Fibroblast of gingiva (primary cell): ENCODE measurements at regions not wholly inside any gene's neighbourhood (a gene's known extent, or its start where the extent isn't known, plus 50 kb on each side); places are given as distances from the start of the nearest gene placed in this dataset.
"Not testable (repeated sequence)": the region's sequence is repeated elsewhere in the genome, so short reads cannot be mapped to it uniquely, and the experiment has no call there.

Source experiments
- DNase-seq: peaks from one replicate; pipeline ENCODE4 v3.0.0-alpha.2; 2011; ENCODE audit warnings: low read depth

DNA sequence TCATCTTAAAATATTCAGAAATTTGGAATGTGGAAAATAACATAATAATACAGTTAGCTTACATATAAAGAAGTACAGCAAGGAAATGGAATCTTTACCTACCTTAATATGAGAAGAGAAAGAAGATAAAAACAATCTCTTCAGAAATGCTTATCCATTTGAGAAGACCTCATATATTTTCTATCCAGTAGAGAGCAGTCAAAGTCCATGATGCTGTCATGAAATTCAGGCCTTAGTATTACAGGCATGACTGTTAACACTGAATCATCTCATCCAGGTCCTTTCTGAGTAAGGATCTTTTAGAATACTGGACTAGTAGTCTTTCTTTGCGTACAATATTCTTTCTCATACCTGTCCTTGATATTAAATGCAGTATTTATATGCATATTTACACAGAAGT, 713.4 kb downstream of the CD109 start:
- peak; percentile 67 for DNase-seq

DNA sequence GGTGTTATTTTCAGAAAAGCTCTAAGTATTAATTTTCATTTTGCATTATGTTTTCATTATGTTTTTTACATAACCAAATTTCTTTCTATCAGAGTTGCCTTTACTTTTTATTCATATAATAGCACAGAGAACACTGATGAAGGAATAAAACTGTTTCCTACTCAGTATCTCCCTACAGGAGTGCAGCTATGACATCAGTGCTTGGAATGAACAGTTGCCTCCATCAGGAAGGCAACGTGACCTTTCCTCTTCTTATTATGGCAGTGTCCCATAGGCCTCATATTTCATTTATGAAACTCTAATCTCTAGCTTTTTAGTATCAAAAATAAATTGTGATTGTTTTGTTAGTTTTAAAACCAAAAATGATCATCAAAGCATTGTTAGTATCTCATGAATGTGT, 712.8 kb downstream of the CD109 start:
- no peak for DNase-seq

DNA sequence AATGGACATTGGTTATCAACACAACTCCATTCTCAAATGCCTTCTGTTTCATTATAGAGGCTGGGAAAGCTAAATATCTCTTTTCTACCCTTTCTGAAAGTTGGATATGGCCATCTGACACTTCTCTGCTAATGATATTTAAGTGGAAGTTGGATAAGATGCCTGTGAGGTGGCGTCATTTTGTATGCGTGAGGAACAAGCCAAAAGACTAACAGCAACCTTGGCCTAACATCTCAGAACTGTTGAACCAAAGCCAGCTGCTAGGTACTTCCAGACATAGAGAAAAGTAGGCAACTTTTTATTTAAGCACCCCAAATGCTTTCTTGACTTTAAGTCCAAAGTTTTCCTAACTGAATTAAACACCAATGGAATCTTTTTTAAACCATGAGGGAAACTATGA, 708.4 kb downstream of the CD109 start:
- no peak for DNase-seq

DNA sequence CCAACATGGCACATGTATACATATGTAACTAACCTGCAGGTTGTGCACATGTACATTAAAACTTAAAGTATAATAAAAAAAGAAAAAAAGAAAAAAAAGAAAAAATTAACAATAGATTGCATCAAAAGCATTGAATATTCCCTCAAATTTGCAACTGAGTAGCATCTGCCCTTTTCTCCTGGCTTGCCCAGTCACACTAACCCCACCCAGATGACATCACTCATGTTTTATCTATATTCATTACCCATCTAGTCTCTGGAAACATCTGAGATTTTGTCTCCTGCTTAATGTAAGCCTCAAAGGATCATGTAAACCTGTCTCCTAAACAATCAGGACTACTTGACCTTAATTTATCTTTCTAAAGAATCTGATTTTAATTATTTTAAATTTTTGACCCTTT, 706.8 kb downstream of the CD109 start:
- no peak for DNase-seq

DNA sequence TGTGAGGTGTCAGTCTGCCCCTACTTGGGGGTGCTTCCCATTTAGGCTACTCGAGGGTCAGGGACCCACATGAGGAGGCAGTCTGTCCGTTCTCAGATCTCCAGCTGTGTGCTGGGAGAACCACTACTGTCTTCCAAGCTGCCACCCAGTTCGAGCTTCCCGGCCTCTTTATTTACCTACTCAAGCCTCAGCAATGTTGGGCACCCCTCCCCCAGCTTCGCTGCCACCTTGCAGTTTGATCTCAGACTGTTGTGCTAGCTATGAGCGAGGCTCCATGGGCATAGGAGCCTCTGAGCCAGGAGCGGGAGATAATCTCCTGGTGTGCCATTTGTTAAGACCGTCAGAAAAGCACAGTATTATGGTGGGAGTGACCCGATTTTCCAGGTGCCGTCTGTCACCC, 682.4 kb downstream of the CD109 start:
- DNase-seq: not testable (repeated sequence)

DNA sequence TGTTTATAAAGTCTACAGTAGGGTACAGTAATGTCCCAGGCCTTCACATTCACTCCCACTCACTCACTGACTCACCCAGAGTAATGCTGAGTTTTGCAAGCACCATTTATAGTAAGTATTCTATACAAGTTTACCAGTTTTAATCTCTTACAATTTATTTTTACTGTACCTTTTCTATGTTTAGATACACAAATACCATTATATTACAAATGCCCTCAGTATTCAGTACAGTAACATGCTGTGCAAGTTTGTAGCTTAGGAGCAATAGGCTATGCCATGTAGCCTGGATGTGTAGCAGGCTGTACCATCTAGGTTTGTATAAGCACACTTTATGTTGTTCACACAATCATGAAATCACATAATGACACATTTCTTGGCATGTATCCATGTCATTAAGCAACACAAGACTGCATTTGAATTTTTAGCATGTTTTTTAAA, 673.6 kb downstream of the CD109 start:
- peak; percentile 61 for DNase-seq

DNA sequence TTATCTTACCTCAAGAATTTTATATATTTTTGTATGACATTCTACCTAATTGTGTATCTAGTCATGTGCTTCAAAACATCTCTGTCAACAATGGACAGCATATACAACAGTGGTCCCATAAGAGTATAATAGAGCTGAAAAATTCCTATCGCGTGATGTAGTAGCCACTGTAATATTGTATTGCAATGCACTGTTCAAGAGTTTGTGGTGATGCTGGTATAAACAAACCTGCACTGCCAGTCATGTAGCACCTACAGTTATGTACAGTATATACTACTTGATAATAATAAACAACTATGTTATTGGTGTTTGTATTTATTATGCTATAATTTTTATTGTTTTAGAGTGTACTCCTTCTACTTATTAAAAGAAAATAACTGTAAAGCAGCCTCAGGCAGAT, 672.7 kb downstream of the CD109 start:
- DNase-seq: no peak

DNA sequence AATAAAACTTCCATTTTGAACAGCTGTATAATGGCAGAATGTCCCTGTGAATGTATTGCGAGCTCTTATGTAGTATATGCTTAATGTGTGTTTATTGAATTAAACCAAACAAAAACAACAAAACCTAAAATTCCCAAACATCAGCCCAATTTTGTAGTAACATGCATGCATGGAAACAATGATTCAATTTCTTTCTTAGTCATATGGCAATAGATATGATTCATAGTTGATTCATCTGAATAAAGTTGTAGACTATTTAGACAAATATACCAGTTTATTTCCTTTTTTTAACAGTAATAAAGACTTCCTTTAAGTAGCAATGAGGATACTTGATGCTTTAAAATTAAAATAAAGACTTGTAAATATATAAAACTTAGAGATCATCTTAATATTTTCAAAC, 670.6 kb downstream of the CD109 start:
- DNase-seq: peak; percentile 40

DNA sequence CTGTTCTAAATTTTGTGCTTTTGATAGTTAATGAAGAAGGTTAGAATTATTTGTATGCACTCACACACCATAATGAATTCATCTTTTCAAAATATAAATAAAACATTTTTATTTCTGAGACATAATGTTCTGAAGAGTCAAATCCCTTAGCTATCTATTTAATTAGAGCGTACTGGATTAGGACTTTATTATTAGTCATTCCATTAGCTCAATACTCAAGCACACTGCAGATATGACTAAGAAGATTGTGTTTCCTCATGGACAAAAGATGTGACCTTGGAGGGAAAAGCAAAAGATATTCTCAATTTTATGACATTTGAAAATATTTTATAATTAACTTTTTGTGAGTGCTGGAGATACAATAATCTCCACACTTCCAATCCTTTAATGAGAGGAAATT, 666.4 kb downstream of the CD109 start:
- no peak for DNase-seq

DNA sequence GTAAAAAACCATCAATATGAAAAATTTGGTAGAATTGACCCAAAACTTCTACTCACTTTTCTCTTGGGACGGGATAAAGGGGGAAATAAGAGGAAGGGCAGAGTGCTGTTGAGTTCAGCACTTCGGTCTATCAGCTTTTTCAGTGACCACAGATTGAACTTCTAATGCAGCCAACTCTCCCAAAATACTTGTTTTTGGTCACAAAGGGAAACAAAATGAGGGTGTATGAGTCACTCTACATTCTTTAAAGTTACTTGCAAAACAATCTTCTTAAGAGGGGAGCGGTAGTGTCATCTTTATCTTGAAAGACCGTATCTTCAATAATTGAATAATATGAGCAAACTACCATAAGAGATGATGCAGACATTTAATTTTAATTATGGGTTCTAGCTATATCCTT, 661.3 kb downstream of the CD109 start:
- peak; percentile 41 for DNase-seq

DNA sequence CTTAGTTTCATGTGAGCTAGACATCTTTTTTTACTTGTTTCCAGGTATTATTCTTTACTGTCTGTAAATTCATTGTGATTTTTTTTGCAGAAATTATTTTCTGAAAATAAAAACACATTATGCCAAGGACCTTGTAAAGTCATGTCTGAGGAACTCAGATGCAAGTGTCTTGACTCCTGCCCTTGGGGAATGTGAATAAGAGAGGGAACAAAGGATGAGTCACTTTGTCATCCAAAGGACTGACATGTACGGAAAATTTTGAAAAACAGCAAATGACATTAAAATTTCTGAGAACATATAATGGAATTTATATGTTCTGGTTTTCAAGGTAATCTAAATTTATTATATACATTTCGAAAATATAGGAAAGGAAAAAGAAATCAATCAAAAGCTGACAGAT, 660.4 kb downstream of the CD109 start:
- DNase-seq: no peak

DNA sequence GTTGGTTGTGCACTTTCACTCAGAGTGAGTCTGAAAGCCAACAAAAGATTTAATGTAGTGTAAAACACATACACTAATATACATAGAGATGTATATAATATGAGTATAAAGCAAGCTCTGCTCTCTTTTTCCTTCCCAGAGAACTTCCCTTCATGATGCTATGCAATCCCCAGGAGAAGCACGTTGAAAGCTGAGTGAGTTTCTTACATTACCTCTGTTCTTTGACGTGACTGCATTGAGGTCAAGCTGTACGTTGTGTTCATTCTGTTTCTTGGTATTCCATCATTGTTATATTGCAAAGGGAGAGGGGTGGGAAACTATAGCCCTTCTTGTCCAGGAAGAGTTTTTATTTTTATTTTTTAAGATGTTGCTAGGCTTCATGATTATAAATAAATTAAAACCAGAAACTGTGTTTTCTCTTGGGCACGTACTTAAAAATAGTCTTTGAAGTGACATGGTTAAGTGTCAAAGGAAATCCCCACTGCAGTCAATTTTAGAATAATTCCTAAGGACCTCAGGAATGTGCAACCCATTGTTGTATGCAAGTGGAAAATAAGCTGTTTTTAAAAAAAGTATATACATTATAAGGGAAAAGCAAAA, 651.0 kb downstream of the CD109 start:
- no peak for DNase-seq

DNA sequence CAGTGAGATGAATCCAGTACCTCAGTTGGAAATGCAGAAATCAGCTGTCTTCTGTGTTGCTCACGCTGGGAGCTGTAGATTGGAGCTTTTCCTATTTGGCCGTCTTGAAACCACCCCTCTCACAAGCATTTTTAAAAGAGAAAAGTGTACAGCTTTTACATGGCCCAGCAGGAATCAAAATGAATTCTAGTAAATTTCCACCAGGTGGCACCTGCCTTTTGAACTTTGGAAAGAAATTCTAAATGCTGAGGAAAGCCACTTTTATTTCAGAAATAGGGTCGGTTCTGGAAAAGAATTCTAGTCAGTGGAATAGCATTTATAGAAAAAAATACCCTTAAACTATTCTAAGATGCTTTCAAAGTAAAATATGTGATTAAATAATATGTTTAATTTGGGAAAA, 647.8 kb downstream of the CD109 start:
- no peak for DNase-seq

DNA sequence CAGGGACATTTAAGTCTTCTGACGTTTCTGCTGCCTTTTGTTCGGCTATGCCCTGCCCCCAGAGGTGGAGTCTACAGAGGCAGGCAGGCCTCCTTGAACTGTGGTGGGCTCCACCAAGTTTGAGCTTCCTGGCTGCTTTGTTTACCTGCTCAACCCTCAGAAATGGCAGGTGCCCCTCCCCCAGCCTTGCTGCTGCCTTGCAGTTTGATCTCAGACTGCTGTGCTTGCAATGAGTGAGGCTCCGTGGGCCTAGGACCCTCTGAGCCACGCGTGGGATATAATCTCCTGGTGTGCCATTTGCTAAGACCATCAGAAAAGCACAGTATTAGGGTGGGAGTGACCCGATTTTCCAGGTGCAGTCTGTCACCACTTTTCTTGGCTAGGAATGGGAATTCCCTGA, 647.3 kb downstream of the CD109 start:
- DNase-seq: not testable (repeated sequence)

DNA sequence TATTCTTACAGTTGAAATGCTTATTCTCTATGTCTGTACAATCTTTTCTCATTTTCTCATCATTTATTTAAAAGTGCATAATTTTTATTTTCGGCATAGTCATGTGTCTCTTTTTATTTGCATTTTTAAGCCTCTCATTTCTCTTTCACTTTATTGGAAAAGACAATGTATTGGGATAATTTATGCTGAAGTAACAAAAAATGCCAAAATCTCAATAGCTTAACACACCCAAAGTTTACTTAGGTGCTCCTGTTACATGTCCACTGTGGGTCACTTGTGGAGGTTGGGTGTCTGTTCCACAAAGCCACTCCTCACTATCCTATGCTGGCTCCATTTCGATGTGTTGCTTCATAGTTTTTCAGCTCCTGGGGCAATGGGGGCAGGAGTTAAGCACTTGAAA, 638.7 kb downstream of the CD109 start:
- DNase-seq: no peak

DNA sequence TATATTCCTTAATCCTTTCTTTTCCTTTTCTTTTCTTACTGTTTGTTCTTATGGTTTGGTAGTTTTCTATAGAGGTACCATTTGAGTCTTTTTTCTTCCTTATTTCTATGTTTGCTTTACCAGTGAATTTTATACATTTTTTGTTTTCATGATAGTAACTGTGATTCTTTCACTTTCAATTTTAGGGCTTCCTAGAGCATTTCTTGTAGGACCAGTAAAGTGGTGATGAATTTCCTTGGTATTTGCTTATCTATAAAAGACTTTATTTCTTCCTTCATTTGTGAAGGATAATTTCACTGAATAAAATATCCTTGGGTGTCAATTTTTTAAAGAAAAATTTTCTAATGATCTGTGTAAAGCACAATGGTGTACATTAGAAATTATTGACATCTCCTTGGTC, 637.4 kb downstream of the CD109 start:
- DNase-seq: no peak

DNA sequence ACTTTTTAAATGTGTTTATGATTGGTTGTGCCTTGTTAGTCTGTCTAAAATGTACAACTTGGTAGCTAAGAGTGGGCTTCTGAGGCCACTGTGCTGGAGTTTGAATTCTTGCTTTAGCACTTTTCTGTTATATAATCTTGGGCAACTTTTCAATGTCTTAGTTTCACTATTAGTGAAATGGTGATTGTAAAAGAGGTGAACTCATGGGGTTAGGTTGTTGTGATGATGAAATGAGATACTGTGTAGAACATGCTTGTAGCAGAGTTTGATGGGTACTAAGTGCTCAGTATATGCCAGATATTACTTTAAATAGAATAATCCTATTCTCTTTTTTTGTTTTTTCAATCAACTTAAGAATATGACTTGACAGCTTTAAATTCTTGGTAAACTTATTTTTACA, 624.7 kb downstream of the CD109 start:
- no peak for DNase-seq

DNA sequence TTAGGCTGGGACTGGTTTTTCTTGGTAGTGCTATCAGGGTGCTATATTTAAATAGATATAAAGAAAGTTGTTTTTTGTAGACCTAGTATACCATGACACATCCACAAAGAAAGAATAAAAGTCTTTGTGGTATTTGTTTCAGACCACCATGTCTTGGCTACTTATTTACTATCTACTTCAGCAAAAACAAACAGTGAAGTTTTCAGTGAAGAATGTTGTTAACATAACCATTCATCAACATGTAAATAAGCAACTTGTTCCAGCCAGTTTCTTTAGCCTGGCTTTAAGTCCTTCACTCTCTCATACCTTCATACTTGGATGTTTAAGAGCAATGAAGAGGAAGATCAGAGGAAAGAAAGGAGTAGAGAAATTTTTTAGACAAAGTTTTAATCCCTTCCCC, 624.1 kb downstream of the CD109 start:
- no peak for DNase-seq

DNA sequence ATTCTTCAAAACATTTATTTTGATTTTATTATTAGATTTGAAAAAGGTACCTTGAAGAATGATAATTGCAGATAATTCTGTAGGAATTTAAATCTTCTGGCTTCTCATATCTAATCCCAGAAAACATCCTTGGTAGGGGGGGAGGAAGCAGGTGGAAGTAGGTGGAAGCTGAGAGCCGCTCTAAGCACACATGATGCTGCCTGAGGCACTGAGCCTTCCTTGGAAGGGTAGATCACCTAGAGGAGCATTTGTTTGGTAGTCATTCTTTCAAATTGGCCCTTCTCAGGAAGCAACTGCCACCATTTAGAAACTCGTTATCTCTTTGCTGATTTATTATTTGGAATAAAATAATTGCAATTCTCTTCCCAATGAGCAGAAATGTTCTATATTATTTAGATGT, 623.3 kb downstream of the CD109 start:
- no peak for DNase-seq

DNA sequence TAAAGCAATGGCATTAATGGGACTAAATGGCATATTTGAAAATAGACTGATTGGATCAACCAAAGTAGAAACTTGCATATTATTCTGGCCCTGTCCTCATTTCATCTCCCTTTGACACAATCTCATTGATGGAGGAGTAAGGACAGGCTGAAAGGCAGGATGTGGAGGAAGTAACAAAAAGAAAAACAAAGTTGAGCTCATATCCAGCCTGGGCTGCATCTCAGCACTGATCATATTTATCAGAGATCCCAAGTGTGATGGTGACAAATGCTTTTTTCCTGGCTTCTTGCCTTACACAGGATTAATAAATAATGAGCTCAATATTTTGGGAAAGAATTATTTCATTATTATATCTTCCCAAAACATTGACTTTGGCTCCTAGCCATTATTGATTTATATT, 622.7 kb downstream of the CD109 start:
- DNase-seq: no peak

DNA sequence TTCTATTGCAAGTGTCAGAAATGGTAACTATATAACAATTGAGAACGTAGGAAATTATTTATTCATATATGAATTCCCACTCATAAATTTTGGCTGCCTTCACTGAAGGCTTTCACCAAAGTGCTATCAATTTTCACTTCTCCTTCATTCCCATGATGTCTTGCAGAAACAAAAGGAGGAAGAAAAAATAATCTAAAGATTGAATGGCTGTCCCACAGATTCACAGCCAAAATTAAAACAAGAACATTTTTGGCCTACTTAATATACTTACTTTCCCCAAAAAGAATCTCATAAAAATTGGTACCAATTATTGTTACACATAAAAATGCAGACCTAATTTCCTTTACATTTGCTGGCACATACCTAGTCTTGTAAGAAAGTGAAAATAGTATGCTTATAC, 616.1 kb downstream of the CD109 start:
- no peak for DNase-seq

DNA sequence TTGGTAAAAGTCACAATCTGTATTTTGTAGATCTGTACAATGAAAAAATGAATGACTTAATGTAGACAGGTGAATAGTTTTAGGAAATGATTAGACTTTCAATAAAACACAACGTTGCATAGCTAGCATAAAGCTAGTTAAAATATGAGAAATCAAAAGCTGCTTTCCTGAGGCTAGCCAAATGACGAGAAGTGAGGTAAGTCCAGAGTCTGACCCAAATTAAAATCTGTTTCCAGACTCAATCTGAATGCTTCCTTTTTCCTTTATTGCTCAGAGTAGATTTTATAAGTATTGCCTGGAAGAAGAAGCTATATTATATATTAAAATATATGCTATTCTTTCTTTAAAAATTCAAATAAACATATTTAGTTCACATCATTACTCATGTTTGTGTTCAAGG, 615.4 kb downstream of the CD109 start:
- DNase-seq: no peak

DNA sequence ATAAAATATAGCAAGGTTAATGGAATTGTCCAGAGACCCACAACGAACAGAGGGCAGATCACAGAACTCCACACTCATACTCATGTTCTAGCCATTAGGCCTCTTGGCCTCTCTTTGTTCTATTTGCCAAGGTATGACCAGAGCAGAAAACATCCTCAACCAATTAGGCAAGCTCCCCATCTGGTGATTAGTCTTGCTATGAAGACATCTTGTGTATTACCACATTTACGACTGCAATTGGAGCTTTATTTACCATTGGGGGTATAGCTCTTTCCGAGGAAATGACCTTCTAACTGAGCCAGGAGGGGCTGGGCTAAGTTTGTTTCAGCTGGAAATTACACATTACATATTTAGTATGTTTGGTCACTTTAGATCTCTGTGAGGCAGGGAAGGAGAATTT, 593.9 kb downstream of the CD109 start:
- DNase-seq: peak; percentile 88

DNA sequence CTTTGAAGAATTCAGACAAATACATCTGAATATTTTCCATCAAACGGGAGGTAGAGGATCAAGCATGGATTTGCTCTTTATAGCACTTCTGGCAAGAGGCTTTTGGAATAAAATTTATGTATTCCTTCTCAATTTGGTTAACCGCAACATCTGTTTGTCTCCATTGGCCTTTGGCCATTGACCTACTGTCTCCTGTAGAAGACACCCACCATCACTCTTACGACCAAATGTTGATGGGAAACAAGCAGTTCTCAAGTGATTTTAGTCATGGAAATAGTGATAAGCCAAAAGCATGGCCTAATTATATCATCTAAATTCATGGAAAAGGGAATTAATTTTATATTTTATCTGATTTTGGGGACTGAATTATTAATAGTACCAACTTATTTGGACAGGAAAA, 591.9 kb downstream of the CD109 start:
- no peak for DNase-seq

DNA sequence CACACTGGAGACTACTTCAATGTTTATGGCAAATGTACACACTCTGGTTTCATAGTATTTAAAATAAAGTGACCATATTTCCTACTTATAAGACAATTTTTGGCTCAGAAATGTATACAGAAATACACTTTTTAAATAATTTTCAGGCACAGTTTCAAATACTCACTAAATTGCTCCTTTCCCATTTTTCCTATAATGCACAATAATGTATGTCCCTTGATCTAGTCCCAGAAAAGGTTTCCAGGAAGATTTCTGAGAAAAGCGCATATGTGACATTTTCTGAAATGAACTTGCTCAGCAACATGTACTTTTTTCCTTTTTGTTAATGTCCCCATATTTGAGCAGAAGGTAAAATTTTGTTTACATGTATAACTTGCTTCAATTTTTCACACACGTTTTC, 591.4 kb downstream of the CD109 start:
- no peak for DNase-seq
